22Rv1 (cell line): ENCODE measurements at regions not wholly inside any gene's neighbourhood (a gene's known extent, or its start where the extent isn't known, plus 50 kb on each side); places are given as distances from the start of the nearest gene placed in this dataset.

Experiments used
- ZFX ChIP-seq: fragments of 450-650 bp; IDR thresholded peaks from 2 replicates; pipeline ENCODE4 v1.6.1; 2017; ENCODE audit warnings: antibody characterized with exemption, borderline replicate concordance
- TF ChIP-seq, protein P1 (sequence below): fragments of 450-650 bp; IDR thresholded peaks from 2 replicates; pipeline ENCODE4 v1.5.1; 2017; ENCODE audit warnings: mild to moderate bottlenecking

DNA sequence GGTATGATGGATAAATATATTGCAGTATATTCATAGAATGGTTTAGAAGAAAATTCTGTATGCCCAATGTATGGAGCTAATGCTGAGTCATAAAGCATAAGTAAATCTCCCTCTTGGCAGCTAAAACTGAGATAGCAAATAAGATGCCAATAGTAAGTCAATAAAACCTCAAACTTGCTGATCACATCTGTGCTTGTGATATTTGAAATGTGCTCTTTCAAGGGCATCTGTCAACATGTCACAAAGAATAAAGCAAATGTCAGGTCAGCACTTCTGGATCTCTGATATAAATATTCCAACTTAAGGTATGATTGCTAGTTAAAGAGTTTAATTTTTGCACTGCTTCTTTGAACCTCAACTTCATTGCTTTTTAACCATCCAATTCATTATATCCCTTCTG lies 262.3 kb upstream of the EMCN start:
- TF ChIP-seq, protein P1, sequence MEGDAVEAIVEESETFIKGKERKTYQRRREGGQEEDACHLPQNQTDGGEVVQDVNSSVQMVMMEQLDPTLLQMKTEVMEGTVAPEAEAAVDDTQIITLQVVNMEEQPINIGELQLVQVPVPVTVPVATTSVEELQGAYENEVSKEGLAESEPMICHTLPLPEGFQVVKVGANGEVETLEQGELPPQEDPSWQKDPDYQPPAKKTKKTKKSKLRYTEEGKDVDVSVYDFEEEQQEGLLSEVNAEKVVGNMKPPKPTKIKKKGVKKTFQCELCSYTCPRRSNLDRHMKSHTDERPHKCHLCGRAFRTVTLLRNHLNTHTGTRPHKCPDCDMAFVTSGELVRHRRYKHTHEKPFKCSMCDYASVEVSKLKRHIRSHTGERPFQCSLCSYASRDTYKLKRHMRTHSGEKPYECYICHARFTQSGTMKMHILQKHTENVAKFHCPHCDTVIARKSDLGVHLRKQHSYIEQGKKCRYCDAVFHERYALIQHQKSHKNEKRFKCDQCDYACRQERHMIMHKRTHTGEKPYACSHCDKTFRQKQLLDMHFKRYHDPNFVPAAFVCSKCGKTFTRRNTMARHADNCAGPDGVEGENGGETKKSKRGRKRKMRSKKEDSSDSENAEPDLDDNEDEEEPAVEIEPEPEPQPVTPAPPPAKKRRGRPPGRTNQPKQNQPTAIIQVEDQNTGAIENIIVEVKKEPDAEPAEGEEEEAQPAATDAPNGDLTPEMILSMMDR, result no peak
- TF ChIP-seq ZFX, result no peak
